ENCODE measurements at regions not wholly inside any gene's neighbourhood (a gene's known extent, or its start where the extent isn't known, plus 50 kb on each side); places are given as distances from the start of the nearest gene placed in this dataset.
"Not testable (repeated sequence)": the region's sequence is repeated elsewhere in the genome, so short reads cannot be mapped to it uniquely, and the experiment has no call there.

GRCh38 chr4:130026185-130026584 lies 930.2 kb downstream of the C4orf33 start:
- no peak for DNase-seq

GRCh38 chr4:130027973-130028372 lies 932.0 kb downstream of the C4orf33 start:
- DNase-seq = no peak

GRCh38 chr4:130028552-130028951 lies 932.6 kb downstream of the C4orf33 start:
- DNase-seq = no peak

- no peak for DNase-seq
These were observed 933.5 kb downstream of the C4orf33 start for GRCh38 chr4:130029442-130029841.

GRCh38 chr4:130031858-130032257 lies 935.9 kb downstream of the C4orf33 start:
- DNase-seq = no peak

GRCh38 chr4:130033657-130034056 lies 937.7 kb downstream of the C4orf33 start:
- not testable (repeated sequence) for DNase-seq

GRCh38 chr4:130034876-130035275 lies 938.9 kb downstream of the C4orf33 start:
- DNase-seq = no peak

- no peak for DNase-seq
These were observed 939.4 kb downstream of the C4orf33 start for GRCh38 chr4:130035391-130035790.

- DNase-seq = not testable (repeated sequence)
These were observed 941.9 kb downstream of the C4orf33 start for GRCh38 chr4:130037866-130038265.

GRCh38 chr4:130038540-130038939 lies 942.6 kb downstream of the C4orf33 start:
- DNase-seq = not testable (repeated sequence)

GRCh38 chr4:130043732-130044160 lies 947.8 kb downstream of the C4orf33 start:
- no peak for DNase-seq

GRCh38 chr4:130044788-130045531 lies 949.0 kb downstream of the C4orf33 start:
- DNase-seq = no peak

GRCh38 chr4:130053723-130054122 lies 957.8 kb downstream of the C4orf33 start:
- DNase-seq = no peak

GRCh38 chr4:130054908-130055307 lies 959.0 kb downstream of the C4orf33 start:
- DNase-seq = no peak

GRCh38 chr4:130056286-130056685 lies 960.3 kb downstream of the C4orf33 start:
- DNase-seq = no peak

GRCh38 chr4:130064471-130064870 lies 968.5 kb downstream of the C4orf33 start:
- no peak for DNase-seq

- DNase-seq = no peak
These were observed 971.5 kb downstream of the C4orf33 start for GRCh38 chr4:130067419-130067818.

- DNase-seq = no peak
These were observed 972.1 kb downstream of the C4orf33 start for GRCh38 chr4:130068072-130068471.

- DNase-seq = no peak
These were observed 975.8 kb downstream of the C4orf33 start for GRCh38 chr4:130071746-130072145.

GRCh38 chr4:130073145-130073790 lies 977.3 kb downstream of the C4orf33 start:
- DNase-seq = no peak

- DNase-seq = no peak
These were observed 978.1 kb downstream of the C4orf33 start for GRCh38 chr4:130074096-130074495.

GRCh38 chr4:130077275-130077674 lies 981.3 kb downstream of the C4orf33 start:
- no peak for DNase-seq

GRCh38 chr4:130079027-130079426 lies 983.1 kb downstream of the C4orf33 start:
- DNase-seq = not testable (repeated sequence)

- DNase-seq = no peak
These were observed 985.0 kb downstream of the C4orf33 start for GRCh38 chr4:130080872-130081451.

Data from SHP77 treated with DMSO at 0.1 percent for 48 hours (cell line).